Tibial nerve (tissue), 4 donors: ENCODE measurements at regions not wholly inside any gene's neighbourhood (a gene's known extent, or its start where the extent isn't known, plus 50 kb on each side); places are given as distances from the start of the nearest gene placed in this dataset.

Source experiments
- DNase-seq, 2 donors: peaks; one replicate each; pipeline ENCODE4 v3.0.0-alpha.2; 2019; ENCODE audit warnings: low spot score in 2 of 2
- H3K27ac ChIP-seq, 4 donors: fragments of 200-600 bp; sonication (generic) in 3 of 4; one replicate each; pipeline ENCODE4 v1.5.1; 2017 to 2019; ENCODE audit warnings: mild to moderate bottlenecking in 1 of 4
- H3K27me3 ChIP-seq, 2 donors: fragments of 200-600 bp; sonication (generic) in 1 of 2; one replicate each; pipeline versions ENCODE4 v1.5.1 to v1.6.0; 2017 to 2019
- H3K36me3 ChIP-seq, 3 donors: fragments of 200-600 bp; sonication (generic); one replicate each; pipeline ENCODE4 v1.5.1; 2018 to 2019
- H3K4me1 ChIP-seq, 4 donors: fragments of 200-600 bp; sonication (generic) in 3 of 4; one replicate each; pipeline ENCODE4 v1.5.1; 2017 to 2019
- H3K4me3 ChIP-seq, 4 donors: fragments of 200-600 bp; sonication (generic) in 3 of 4; one replicate each; pipeline ENCODE4 v1.5.1; 2017 to 2019; ENCODE audit warnings: mild to moderate bottlenecking in 1 of 4, moderate library complexity in 1 of 4
- H3K9me3 ChIP-seq, 4 donors: fragments of 200-600 bp; sonication (generic) in 3 of 4; one replicate each; pipeline ENCODE4 v1.5.1; 2017 to 2019
- EP300 ChIP-seq, 2 donors: sonication (generic); formaldehyde crosslinking; IDR thresholded peaks; one replicate each; pipeline ENCODE4 v1.6.1; 2017; ENCODE audit warnings: antibody characterized with exemption in 2 of 2, mild to moderate bottlenecking in 1 of 2
- POLR2A ChIP-seq, 2 donors: fragments of 450-650 bp; IDR thresholded peaks; one replicate each; pipeline ENCODE4 v1.6.1; 2017; ENCODE audit warnings: antibody characterized with exemption in 2 of 2, mild to moderate bottlenecking in 2 of 2, moderate library complexity in 2 of 2
- WGBS, 2 donors: methylation state at CpG; one replicate each; pipeline ENCODE4 v1.1.5; 2018; 5-methylcytosine and 5-hydroxymethylcytosine counted together
- TF ChIP-seq, protein P1 (sequence below), 5 experiments: fragments of 200-600 bp in 3 of 5; fragments of 450-650 bp in 2 of 5; sonication (generic) in 3 of 5; IDR thresholded peaks; one replicate each; pipeline ENCODE4 v1.5.1; 2016 to 2019; ENCODE audit warnings: antibody characterized with exemption in 5 of 5, mild to moderate bottlenecking in 3 of 5, moderate library complexity in 2 of 5

DNA sequence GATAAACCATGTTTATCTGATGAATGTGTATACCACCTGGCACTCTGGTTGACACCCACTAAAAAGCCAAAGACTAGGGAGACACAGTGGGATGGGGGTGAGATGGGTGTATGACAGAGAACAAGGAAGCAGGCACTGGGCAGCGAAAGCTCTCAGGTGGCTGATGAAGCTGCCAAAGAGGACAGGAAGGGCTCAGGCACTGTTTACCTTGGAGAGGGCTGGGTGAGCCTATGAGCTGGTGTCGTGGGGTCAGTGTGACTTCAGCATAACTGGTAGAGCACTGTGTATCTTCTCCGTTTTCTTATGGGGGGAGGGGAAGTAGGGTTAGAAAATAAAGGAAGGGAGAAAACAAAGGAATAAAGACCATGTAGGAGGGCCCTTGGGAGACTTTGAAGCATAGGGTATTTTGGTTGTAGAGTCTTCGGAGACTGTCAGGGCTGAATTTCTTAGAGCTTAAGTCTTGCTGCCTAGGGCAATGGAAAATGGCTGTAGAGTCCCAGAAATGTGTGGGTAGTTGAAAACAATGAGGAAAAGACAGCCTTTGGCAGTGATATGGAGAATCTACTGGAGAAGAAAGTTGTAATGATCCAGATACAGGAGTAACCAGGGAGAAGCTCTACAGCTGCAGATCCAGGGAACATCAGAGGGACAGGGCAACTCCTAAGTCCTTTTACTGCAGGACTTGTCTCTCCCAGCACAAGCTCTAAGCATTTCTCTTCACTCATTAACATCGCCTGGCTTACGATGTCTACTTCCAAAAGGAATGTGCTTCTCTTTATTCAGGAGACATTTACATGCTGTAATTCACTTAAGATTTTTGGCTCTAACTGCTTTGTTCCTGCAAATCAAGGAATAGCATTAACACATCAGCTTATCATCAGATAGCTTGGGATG, 120.0 kb downstream of the AQP4 start:
- Histone ChIP-seq H3K4me1 (peaks cover 0 to 27% (median 4%) of the 10 kb centered on the region in 4 donors), H3K36me3 (no peaks in the 10 kb centered on the region), H3K27me3 (no peaks in the 10 kb centered on the region), H3K9me3 (no peaks in the 10 kb centered on the region), H3K27ac (no peak overlapping the region), H3K4me3 (no peak overlapping the region)
- no peak for DNase-seq
- TF ChIP-seq POLR2A (IDR thresholded peaks at IDR 0.05): no peak
- TF ChIP-seq, protein P1, sequence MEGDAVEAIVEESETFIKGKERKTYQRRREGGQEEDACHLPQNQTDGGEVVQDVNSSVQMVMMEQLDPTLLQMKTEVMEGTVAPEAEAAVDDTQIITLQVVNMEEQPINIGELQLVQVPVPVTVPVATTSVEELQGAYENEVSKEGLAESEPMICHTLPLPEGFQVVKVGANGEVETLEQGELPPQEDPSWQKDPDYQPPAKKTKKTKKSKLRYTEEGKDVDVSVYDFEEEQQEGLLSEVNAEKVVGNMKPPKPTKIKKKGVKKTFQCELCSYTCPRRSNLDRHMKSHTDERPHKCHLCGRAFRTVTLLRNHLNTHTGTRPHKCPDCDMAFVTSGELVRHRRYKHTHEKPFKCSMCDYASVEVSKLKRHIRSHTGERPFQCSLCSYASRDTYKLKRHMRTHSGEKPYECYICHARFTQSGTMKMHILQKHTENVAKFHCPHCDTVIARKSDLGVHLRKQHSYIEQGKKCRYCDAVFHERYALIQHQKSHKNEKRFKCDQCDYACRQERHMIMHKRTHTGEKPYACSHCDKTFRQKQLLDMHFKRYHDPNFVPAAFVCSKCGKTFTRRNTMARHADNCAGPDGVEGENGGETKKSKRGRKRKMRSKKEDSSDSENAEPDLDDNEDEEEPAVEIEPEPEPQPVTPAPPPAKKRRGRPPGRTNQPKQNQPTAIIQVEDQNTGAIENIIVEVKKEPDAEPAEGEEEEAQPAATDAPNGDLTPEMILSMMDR (IDR thresholded peaks at IDR 0.05): no peak
- TF ChIP-seq EP300 (IDR thresholded peaks at IDR 0.05): no peak
- WGBS, 2 donors: 62 to 64% methylated on average over 6 of the region's 6 CpGs

DNA sequence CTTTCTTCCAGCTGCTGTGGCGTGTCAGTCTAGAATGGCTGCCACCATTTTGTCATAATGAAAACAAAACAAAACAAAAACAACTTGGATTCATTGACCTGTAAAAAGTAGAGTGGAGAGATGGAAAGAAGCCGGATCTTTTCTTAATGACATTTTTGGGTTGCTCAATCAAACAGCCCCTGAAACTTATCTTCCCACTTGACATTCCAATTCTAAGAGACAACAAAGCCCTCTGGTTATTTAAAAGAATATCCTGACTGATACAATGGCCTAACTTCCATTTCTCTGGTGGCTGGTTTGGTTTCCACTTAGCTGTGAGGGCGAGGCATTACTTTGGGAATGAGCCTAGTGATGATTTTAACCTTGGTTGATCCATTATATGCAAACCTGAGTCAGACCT, 123.7 kb downstream of the AQP4 start:
- no peak overlapping the region for H3K4me3 ChIP-seq
- no peak overlapping the region for H3K27ac ChIP-seq
- no peaks in the 10 kb centered on the region for H3K27me3 ChIP-seq
- WGBS, 2 donors: 94 to 98% methylated on average over 3 of the region's 3 CpGs
- DNase-seq: no peak
- no peaks in the 10 kb centered on the region for H3K9me3 ChIP-seq
- TF ChIP-seq EP300 (IDR thresholded peaks at IDR 0.05) (no peak), POLR2A (IDR thresholded peaks at IDR 0.05) (no peak)
- TF ChIP-seq, protein P1 (IDR thresholded peaks at IDR 0.05): no peak
- peaks cover 0 to 25% (median 3%) of the 10 kb centered on the region in 4 donors for H3K4me1 ChIP-seq
- H3K36me3 ChIP-seq: no peaks in the 10 kb centered on the region

DNA sequence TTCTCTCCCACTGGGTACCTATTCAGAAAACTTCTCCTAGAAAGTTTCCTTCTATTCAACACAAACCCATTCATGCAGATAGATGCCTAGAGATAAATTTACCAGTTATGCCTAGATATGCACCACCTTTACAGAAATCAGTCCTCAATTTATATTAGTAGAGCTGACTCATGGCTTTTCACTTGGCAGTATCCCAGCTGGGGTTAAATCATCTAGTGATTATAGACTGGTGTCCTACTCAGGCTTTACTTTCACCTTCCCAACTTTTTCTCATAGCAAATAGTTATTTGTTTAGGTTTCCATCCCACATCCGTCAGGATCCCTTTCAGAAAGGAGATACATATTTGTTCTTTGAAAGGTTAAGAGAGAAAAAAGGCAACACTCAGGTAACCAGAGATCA, 124.5 kb downstream of the AQP4 start:
- Histone ChIP-seq H3K4me1 (peaks cover 0 to 18% (median 0%) of the 10 kb centered on the region in 4 donors), H3K36me3 (no peaks in the 10 kb centered on the region), H3K9me3 (no peaks in the 10 kb centered on the region), H3K27me3 (no peaks in the 10 kb centered on the region), H3K4me3 (no peak overlapping the region), H3K27ac (no peak overlapping the region)
- no peak for TF ChIP-seq POLR2A (IDR thresholded peaks at IDR 0.05)
- TF ChIP-seq EP300 (IDR thresholded peaks at IDR 0.05): no peak
- no peak for DNase-seq
- WGBS, 2 donors: 85 to 86% methylated on average over 1 of the region's 1 CpG

DNA sequence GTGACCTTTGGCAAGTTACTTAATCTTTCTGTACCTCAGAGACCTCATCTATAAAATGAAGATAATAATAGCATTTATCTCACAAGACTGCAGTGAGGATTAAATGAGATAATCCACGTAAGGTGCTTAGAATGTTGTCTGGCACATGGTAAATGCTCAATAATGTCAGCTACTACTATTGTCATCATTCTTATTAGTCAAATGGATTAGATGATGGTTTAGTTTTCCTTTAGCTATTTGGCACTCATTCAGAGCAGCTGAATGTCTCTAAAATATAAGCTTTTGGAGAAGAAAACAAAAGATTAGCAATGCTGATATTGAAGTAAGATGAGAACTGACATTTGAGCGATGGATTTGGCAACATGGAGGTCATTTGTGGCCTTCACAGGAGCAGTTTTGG, 125.1 kb downstream of the AQP4 start:
- H3K9me3 ChIP-seq: no peaks in the 10 kb centered on the region
- no peaks in the 10 kb centered on the region for H3K36me3 ChIP-seq
- 91 to 93% methylated on average over 2 of the region's 2 CpGs for WGBS, 2 donors
- TF ChIP-seq EP300 (IDR thresholded peaks at IDR 0.05) (no peak), POLR2A (IDR thresholded peaks at IDR 0.05) (no peak)
- TF ChIP-seq, protein P1 (IDR thresholded peaks at IDR 0.05): no peak
- H3K4me1 ChIP-seq: peaks cover 0 to 12% (median 0%) of the 10 kb centered on the region in 4 donors
- no peak for DNase-seq
- H3K27ac ChIP-seq: no peak overlapping the region
- H3K27me3 ChIP-seq: no peaks in the 10 kb centered on the region
- H3K4me3 ChIP-seq: no peak overlapping the region

DNA sequence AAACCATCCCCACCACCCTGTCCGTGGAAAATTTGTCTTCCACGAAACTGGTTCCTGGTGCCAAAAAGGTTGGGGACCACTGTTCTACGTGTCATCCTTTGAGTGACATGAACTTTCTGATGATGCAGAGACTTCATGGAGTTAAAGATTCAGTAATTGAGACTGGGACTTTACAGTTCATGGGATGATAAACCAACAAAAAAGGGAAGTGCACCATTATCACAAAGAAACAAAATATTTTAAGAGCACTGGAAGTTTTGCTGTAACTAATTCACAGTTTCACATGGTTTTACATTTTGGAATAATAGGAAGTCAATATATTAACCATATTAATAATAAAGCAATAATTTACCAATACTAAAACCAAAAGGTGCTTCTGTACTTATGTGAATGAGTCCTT, 126.8 kb downstream of the AQP4 start:
- no peak for TF ChIP-seq EP300 (IDR thresholded peaks at IDR 0.05)
- TF ChIP-seq, protein P1 (IDR thresholded peaks at IDR 0.05): no peak
- TF ChIP-seq POLR2A (IDR thresholded peaks at IDR 0.05): no peak
- 86 to 94% methylated on average over 3 of the region's 3 CpGs for whole genome bisulfite sequencing, 2 donors
- no peaks in the 10 kb centered on the region for H3K27me3 ChIP-seq

More for the DNA sequence above, 126.8 kb downstream of the AQP4 start:
- Histone ChIP-seq H3K27ac (no peak overlapping the region), H3K9me3 (no peaks in the 10 kb centered on the region), H3K4me3 (no peak overlapping the region), H3K36me3 (no peaks in the 10 kb centered on the region), H3K4me1 (peaks cover 0 to 8% (median 0%) of the 10 kb centered on the region in 4 donors)
- DNase-seq: no peak
